ENCODE measurements at regions not wholly inside any gene's neighbourhood (a gene's known extent, or its start where the extent isn't known, plus 50 kb on each side); places are given as distances from the start of the nearest gene placed in this dataset.

DNA sequence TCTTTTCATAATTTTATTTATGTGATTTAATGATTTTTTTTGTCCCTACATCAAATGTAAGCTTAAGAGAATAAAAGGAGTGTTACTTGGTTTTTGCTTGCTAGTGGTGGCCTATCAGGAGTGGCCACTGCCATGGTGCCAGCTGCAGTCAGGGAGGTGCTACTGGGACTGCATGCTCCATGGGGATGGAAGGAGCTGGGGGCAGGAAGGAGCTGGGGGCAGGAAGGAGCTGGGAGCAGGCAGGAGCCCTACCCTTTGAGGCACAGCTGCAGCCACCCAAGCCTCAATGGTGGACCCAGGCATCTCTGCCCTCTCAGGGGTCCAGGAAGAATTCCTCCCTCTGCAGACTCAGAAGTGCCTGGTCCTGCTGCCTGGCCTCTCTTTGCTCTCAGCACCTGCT is 796.0 kb downstream of the SLC16A7 start:
- DNase-seq, result no peak

DNA sequence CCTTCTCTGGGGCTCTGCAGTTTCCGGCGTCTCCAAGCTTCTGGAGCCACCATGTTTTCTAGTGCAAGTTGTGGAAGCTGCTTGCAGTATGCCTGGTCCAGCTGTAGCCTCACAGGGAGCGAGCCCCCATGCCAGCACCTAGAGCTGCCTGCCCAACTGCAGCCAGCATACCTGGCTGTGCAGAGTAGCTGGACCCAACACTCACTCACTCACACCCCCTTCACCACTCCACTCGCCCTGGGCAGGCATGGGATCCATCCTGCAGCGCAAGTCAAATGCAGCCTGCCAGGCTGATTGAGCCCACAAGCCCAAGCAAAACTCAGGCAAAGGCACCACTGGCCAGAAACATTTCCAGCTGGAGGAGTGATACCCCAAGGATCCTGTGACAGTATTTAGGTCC is 797.3 kb downstream of the SLC16A7 start:
- DNase-seq, result no peak

DNA sequence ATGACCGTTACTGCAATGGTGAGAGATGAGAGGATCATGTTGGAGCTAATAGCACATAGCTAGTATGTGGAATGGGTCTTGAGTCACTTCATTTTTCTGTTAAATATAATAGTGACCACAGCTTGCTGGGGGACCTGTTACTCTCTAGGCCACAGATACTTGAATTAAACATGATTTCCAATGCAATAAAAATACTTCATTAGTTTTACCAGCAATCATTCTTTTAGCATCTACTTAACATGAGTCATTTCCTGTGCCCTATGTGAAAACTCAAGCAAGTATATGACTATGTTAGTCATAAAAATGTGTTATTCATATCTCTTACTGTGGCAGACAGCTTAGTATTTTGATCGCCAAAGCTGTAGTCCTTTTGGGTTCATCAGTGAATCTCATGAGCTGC is 798.8 kb downstream of the SLC16A7 start:
- DNase-seq, result no peak

DNA sequence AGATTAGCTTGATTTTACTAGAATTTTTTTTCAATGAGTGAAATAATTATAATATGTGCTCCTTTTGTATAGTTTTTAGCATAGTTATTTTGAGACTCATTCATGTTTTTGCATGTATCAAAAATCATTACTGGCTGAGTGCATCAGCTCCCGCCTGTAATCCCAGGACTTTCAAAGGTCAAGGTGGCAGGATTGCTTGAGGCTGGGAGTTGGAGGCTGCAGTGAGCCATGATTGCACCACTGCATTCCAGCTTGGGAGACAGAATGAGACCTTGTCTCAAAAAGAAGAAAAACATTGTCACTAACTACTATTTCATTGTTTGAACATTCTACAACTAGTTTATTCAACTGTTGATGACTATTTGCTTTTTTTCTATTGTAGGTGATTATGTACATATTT is 802.7 kb downstream of the SLC16A7 start:
- DNase-seq, result no peak

DNA sequence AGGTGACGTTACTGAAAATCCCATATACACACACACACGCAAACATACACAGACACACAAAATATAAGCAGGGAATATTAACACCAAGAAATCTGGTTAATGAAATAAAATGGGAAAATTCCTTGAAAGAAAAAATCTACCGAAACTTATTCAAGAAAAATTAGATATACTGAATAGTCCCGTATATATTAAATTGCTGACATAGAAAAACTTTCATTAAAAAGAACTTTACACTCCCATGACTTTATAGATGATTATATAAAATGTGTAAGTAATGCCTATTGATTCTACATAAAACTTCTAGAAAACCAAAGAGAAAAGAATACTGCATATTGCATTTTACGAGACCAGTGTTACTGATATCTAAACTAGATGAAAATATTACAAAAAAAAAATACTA is 803.2 kb downstream of the SLC16A7 start:
- no peak for DNase-seq

DNA sequence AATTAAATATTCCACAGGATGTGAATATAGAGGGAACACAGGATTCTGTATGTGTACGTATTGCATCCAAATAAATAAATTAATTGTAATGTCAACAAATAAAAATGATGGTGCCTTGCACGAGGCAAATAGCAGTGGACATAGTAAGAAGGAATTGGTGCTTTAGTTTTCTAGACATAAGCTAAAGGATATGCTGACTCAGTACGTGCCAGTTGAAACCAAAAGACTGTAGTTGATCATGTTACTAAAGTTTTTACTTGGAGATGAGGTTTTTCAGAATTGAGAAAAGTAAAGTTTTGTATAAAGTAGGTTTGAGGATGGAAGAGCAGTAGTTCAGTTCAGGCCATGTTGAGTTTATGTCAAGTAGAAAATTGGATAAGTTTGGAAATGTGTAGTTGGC is 807.2 kb downstream of the SLC16A7 start:
- DNase-seq, result no peak

DNA sequence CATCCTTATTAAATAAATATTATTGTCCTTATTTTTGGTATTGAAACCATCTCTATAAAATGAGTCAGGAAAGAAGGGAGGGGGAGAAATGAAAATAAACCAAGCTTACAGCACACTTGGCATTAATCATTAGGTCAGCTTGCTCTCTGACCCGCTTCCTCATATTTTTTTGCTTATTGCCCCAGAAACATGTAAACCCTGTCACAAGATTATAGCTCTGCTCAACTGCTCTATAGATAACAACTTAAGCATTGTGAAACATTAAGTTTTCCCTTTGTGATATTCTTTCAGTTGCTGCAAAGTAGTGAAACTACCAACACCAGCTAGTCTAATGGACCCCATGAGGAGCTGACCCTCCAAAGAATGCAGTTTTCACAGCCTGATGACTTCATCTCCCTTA is 819.5 kb downstream of the SLC16A7 start:
- no peak for DNase-seq

DNA sequence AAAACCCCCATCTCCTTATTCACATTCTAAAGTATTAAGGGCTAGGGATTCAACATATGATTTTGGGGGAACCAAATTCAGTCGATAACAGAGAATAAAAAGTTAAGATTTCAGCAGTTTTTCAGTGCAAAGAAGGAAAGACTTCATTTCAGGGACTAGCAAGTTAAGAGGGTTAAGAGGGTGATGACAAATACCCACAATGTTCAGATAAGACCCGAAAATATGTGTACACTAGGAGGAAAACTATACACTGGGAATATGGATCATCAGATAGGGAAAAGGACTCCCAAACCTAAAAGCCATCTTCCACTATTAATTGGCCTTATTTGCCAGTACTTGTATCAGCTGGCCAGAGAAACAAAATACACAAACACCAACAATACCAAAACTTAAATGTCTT is 824.2 kb downstream of the SLC16A7 start:
- no peak for DNase-seq

DNA sequence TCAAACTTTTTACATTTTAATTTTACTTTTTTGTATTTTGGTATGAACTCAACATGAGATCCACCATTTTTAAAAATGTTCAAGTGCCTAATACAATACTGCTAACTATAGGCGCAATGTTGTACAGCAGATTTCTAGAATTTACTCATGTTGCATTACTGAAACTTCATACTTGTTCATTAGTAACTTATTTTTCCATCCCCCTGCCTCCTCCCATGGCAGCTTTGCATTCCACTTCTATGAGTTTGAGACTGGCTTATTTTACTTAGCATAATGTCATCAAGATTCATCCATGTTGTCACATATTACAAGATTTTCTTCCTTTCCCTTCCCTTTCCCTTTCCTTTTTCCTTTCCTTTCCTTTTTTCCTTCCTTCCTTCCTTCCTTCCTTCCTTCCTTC is 825.9 kb downstream of the SLC16A7 start:
- no peak for DNase-seq

DNA sequence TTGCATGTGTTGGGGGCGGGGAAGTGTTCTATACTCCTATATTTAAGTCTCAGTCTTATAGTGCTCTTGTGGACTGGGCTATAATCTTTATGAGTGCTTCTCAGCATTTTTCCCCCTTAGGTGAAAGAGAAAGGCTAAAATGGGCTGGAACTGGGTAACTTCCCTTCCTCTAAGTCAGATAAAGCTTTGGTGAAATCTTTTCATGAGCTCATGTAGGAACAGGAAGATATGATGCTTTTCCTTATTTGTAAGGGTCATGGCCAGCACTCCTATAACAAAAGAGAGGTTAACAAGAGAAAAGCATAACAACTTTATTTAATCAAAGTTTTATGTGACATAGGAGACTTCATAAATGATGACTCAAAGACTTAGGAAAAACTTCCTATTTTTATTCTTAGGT is 841.5 kb downstream of the SLC16A7 start:
- no peak for DNase-seq

DNA sequence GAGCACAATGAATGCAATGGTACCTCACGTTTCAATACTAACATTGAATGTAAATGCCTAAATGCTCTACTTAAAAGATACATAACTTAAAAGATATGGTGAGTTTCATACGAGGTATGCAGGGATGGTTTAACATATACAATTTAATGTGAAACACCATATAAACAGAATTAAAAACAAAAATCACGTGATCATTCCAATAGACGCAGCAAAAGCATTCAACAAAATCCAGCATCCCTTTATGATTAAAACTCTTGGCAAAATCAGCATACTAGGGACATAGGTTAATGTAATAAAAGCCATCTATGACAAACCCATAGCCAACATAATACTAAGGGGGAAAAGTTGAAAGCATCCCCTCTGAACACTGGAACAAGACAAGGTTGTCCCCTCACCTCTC is 845.7 kb downstream of the SLC16A7 start:
- DNase-seq, result no peak

DNA sequence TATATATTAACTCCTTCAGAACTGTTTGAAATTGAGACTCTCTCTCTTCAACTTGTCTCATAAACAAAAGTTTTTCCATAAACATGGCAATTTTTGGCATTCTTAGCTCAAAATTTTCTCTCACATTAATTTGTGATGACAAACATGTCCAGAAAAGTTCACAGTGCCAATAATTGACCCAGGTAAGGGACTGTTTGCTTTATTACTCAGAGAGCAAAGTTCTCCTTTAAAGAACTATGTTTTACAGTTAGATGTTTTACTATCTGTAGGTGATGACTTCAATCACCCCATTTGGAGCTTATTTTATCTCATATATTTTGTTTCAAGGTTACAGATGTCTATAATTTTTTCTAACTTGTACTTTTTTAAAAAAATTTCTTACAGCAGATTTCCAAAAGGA is 855.6 kb downstream of the SLC16A7 start:
- no peak for DNase-seq

DNA sequence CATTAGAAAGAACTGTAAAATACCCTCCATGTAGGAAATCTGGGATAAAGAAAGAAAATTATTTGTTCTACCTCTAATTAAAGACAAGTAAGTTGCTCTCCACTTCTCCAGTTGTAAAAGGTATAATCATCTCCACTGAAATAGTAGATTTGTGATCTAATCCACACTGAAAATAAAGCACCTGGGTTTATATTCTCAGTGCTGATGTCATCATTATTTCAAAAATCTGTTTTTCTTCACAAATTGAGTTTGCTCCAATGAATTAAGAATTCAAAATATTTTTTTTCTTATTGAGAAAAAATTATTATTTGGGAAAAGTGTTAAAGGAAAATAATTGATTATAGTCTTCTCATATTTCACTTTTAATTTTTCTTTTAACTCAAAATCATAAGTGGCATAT is 869.2 kb downstream of the SLC16A7 start:
- no peak for DNase-seq

DNA sequence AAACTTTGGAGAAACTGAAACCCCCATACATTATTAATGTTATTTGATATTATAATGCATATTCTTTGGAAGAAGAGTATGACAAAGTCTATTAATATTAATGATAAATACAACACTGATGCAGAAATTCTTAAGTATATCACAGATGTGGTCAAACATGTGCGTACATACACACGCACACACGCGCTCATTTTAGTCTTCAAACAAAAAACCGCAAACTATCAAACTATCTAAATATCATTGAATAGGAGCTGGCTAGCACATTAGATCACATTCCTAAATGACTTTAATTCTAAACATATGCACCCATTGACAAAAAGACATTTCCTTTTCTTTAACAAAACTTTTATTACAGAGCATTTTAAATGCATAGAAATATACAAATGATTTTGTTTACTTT is 872.7 kb downstream of the SLC16A7 start:
- no peak for DNase-seq

DNA sequence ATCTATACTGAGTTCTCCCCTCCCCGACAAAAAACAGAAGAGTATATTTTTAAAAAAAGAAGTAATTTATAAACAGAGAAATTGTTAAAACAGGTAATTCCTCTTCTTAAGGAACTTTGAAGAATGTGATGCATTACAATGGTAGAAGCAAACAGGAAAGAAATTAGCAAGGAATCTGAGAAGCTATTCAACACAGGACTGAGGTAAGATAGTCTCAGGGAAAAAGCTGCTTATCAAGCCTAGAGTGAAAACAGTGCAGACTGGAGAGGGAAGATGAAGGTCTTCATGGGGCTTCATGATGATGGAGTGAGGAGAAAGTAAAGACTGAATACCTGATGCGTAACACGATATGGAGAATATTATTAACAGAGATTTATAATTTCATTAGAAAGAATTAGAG is 880.0 kb downstream of the SLC16A7 start:
- no peak for DNase-seq

DNA sequence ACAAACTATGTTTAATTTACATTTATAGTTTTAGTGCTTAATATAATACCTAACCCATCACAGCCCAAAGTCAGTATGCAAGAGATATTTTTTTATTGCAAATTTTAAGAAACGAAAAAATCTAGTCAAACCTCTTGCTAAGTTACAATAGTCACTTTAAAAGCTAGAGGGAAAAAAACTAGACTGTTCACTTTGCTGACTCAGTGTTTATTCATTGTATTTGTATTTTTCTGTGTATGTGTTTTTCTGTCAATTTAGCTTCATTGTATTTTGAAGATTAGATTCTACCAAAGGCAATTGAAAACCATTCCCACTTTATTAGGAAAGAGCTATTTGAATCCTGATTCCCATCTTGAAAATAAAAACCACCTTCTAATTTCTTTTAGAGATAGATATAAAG is 891.5 kb downstream of the SLC16A7 start:
- no peak for DNase-seq

DNA sequence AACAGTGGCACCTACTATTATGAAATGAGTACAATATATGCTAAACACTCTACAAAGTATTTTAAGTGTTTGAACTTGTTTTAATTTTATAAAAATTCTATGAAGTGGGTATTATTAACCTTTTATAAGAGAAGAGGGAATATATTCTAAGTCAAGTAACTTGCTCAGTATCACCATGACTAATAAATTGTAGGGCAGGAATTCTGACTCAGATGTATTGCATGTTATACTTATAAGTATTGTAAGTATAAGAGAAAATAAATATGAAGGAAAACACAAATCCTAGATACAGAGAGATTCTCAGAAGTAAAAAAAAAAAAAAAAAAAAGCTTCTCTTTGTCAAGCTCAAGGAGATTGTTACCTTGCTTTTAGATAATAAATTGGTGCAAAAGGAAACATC is 893.2 kb downstream of the SLC16A7 start:
- no peak for DNase-seq

DNA sequence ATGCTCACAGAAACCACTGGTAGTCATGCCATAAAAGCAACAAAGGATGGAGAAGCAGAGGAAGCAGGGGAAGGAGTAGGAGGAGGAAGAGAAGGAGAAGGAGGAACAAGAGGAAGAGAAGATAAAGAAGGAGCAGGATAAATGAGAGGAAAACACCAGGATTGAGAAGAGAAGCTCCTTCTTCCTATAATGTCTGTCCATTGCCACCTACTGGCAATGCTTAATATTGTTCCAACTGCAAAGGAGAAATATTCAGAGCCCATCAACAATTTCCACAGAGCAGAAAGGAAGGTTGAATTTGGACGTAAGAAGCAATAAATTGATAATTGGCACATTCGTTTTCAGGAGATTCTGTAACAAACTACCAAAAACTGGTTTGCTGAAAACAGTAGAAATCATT is 898.4 kb downstream of the SLC16A7 start:
- DNase-seq, result no peak

DNA sequence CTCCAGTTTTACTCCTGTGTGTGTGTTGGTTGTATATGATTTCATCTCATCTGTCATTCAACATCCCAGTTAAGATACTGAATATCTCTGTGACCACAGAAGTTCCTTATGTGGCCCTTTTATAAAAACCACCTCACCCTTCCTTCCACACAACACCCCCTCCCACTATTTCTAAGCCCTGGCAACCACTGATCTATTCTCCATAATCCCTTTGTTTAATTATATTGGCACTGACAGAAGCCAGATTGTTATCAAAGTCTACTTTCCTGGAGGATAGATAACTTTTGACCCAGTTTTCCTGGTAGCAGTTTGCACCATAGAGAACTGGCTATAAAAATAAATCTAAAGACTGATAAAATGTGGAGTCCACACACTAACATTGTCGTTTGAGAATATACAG is 902.8 kb downstream of the SLC16A7 start:
- no peak for DNase-seq

DNA sequence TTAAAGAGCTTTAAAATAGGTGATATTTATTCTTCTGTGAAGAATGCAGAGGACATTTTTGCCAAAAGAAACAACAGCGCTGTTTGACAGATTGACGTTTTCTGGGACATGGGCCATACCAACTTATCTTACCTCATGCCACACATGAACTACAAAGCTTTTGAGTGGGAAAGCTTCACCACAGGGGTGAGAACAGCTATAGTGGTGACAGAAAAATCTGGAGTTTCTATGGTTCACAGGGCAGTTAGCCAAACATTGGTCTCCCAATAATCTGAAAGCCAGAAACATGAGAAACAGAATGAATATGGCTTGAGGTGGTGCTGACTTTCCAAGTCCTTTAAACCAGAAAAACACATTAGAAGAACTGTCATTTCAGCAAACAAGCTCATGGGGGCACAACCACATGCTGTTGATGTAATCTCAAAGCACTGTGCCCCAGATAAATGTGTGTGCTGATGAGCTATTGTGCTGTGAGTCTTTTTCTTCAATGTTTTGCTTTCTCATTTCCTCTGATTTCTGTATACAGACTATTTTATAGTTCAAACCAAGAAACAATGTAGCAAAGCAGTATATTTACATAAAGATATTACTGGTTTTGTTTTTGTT is 905.4 kb downstream of the SLC16A7 start:
- no peak for DNase-seq

DNA sequence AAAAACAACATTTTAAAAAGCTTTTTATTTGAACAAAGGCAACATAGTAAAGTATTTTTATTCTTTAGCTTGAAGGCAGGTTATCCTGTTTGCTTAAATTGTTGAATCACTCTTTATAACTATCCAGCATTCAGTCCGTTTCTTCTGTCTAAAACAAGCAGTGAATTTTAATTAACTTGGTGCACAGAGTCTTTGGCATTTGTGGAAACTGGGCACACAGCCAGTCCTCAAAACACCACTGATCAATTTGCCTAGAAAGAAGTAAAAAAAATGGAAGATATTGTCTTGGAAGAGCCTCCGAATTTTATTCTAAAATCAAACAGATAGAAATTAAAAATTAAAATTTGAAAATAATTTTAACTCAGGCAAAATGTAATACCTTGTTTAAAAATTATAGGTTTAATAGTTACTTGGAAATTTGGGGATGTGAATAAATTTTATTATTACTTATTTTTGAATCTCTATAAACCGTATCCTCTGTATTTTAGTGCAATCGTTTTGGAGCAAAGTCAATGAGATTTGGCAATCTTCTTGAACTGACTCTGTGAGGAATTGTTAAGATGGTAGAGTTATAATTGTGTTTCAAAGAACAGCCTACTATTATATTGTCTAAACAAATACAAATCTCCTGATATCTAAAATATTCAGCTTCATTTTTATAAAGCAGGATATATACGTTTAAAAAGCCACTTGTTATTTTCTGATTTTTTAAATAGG is 927.0 kb downstream of the SLC16A7 start:
- DNase-seq, result no peak

DNA sequence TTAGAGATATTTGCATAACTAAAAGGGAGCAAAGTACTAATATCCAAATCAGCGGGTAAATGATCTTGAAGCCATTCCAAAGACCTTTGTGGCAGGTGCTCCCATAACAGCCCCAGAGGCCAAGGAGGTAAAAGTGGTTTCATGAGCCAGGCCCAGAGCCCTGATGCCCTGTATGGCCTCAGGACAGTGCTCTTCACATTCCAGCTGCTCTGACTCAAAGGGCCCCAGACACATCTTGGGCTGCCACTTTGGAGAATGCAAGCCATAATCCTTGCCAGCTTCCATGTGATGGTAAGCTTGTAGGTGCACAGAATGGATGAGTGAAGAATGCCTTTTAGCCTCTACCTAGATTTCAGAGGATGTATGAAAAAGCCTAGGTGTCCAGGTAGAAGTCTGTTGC is 933.4 kb downstream of the SLC16A7 start:
- DNase-seq, result no peak

DNA sequence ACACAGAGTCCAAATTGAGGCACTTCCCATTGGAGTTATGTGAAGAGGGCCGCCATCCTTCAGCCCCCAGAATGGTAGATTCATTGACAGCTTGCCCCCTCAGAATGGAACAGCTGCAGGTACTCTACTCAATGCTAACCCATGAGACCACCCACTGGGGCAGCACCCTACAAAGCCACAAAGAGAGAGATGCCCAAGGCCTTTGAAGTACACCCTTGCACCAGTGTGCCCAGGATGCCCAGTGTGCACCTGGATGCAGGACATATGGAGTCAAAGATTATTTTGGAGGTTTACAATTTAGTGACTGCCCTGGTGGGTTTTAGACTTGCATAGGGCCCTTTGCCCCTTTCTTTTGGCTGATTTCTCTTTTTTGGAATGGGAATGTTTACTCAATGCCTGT is 933.9 kb downstream of the SLC16A7 start:
- DNase-seq, result no peak

DNA sequence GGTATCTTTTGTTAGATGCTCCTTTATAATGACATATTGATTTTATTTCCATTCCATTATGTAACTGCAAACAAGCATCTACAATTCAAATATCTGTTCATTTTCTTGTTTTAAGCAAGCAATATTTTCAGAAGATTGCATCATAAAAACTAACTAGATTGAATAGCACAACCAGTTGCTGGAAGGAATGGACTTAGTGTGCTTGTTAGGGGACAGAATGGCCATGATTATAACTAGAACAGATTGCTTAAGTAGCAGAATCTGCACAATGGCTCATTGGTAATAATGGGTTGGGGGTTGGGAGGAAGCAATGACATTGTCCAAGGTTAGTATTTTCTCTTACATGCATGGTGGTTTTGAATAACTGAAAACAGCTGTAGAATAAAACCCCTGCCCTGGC is 939.5 kb downstream of the SLC16A7 start:
- no peak for DNase-seq

DNA sequence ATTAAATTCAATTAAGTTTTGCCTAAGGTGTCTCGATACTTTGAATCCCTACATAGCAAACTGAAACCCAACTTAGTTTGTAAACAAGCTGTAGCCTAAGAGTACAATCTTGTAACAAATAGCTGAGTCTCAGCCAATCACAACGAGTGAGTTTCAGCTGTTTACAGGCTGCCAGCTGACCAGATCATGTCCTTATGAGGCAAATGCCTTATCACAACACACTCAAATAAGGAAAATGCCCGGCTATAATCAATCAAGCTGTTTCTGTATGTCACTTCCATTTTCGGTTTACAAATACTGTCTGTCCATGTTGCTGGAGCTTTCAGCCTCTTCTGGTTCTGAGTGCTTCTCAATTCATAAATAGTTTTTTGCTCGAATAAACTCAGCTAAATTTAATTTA is 943.8 kb downstream of the SLC16A7 start:
- no peak for DNase-seq
